ENCODE measurements at regions not wholly inside any gene's neighbourhood (a gene's known extent, or its start where the extent isn't known, plus 50 kb on each side); places are given as distances from the start of the nearest gene placed in this dataset.

DNA sequence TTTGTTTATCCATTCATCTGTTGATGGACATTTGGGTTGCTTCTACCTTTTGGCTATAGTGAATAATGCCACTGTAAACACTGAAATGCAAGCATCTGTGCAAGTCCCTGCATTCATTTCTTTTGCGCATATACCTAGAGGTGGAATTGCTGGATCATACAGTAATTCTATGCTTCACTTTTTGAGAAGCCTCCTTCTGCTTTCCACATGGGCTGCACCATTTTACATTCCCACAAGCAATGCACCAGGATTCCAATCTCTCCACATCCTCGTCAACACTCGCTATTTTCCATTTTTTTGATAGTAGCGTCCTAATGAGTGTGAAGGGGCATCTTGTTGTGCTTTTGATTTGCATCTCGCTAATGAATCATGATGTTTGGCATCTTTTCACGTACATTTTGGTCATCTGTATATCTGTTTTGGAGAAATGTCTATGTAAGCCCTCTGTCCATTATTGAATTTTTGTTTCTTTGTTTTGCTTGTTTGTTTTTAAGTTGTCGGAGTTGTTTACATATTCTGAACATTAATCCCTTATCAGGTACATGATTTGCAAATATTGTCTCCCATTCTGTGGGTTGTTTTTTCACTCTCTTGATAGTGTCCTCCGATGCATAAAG is 335.4 kb downstream of the RRAGC start:
- no peak for DNase-seq
- Histone ChIP-seq H3K18ac (ENCODE audit: insufficient read length, low read depth, low read length) (no peak overlapping the region), H3K23ac (ENCODE audit: insufficient read length, low read depth, low read length) (no peak overlapping the region), H2BK12ac (ENCODE audit: insufficient read length, low read depth, low read length) (no peak overlapping the region), H2AK5ac (ENCODE audit: insufficient read length, low read length) (no peak overlapping the region), H3K4me1 (ENCODE audit: insufficient read depth, low read length) (0 out of 2 replicates have a peak, but pooled peaks cover 5% of the 10 kb centered on the region), H2BK20ac (ENCODE audit: low read depth, low read length, poor library complexity, severe bottlenecking) (no peak overlapping the region), H2AFZ (ENCODE audit: low read length) (no peak overlapping the region), H2BK15ac (ENCODE audit: low read depth, low read length) (no peak overlapping the region), H3K56ac (ENCODE audit: insufficient read length, low read depth, low read length) (no peak overlapping the region), H3K27me3 (ENCODE audit: insufficient read depth, low read length) (no peaks in the 10 kb centered on the region), H3K9ac (ENCODE audit: extremely low read depth, insufficient read length, low read length) (no peak overlapping the region), H3K79me2 (ENCODE audit: insufficient read depth, low read length) (no peaks in the 10 kb centered on the region), H3K14ac (ENCODE audit: insufficient read depth, low read length) (no peak overlapping the region), H3K4me2 (ENCODE audit: insufficient read depth, insufficient read length, low read length) (no peak overlapping the region), H2BK5ac (ENCODE audit: insufficient read length, low read length) (no peak overlapping the region), H3K79me1 (ENCODE audit: insufficient read depth, low read depth, low read length, poor library complexity, severe bottlenecking) (no peaks in the 10 kb centered on the region), H4K5ac (ENCODE audit: insufficient read length, low read depth, low read length) (no peak overlapping the region), H4K20me1 (ENCODE audit: control insufficient read depth, insufficient read depth, insufficient read length) (no peaks in the 10 kb centered on the region), H3T11ph (ENCODE audit: low read length) (no peak overlapping the region), H3K4ac (ENCODE audit: low read depth, low read length) (no peak overlapping the region), H4K91ac (ENCODE audit: insufficient read length, low read depth, low read length) (no peak overlapping the region), H2BK120ac (ENCODE audit: low read depth, low read length, poor library complexity, severe bottlenecking) (no peak overlapping the region), H3K23me2 (ENCODE audit: insufficient read length, low read depth, low read length, poor library complexity, severe bottlenecking) (no peaks in the 10 kb centered on the region), H3K27ac (ENCODE audit: insufficient read length, low read depth, low read length) (no peak overlapping the region), H4K8ac (replicated peaks; ENCODE audit: insufficient read length, low read depth, low read length) (no peak overlapping the region), H3K9me3 (ENCODE audit: control insufficient read depth, low read depth, low read length) (no peaks in the 10 kb centered on the region)
- Mint-ChIP-seq H3K9me3 (no peaks in the 10 kb centered on the region; a peak in 1 of 5 replicates), H3K4me3 (no peak overlapping the region), H3K27me3 (ENCODE audit: low read depth) (peaks cover 6% of the 10 kb centered on the region; the same call in 1 of the 2 replicates), H3K36me3 (ENCODE audit: insufficient read depth in 1 of 3, low read depth in 3 of 3) (no peaks in the 10 kb centered on the region), H3K27ac (no peak overlapping the region), H3K4me1 (peaks cover 4 to 11% of the 10 kb centered on the region in 2 experiments)
- WGBS (ENCODE audit: extremely low coverage, insufficient read length, low lambda C conversion rate): no CpG with 5 or more reads among the region's 8 CpGs
- TF ChIP-seq CTCF (conservative IDR thresholded peaks at IDR 0.05): no peak

All from H9 (cell line).